ENCODE measurements at regions not wholly inside any gene's neighbourhood (a gene's known extent, or its start where the extent isn't known, plus 50 kb on each side); places are given as distances from the start of the nearest gene placed in this dataset.

GRCh38 chr7:106808967-106809635 is 56.0 kb upstream of the PIK3CG start:
- H3K79me1 ChIP-seq (ENCODE audit: insufficient read depth, low read depth, low read length, poor library complexity, severe bottlenecking): no peaks in the 10 kb centered on the region
- no peak overlapping the region for H2BK12ac ChIP-seq (ENCODE audit: insufficient read length, low read depth, low read length)
- H3K27me3 Mint-ChIP-seq (ENCODE audit: low read depth): no peaks in the 10 kb centered on the region; the same call in 1 of the 2 replicates
- no peak overlapping the region for H3K18ac ChIP-seq (ENCODE audit: insufficient read length, low read depth, low read length)
- H2BK20ac ChIP-seq (ENCODE audit: low read depth, low read length, poor library complexity, severe bottlenecking): no peak overlapping the region
- H3K9me3 Mint-ChIP-seq: peaks cover 3 to 5% of the 10 kb centered on the region in 2 experiments; a peak in 1 of 5 replicates
- DNase-seq: no peak
- H3K27ac ChIP-seq (ENCODE audit: insufficient read length, low read depth, low read length): no peak overlapping the region
- H2BK15ac ChIP-seq (ENCODE audit: low read depth, low read length): no peak overlapping the region
- TF ChIP-seq CTCF (conservative IDR thresholded peaks at IDR 0.05): no peak
- H3K36me3 Mint-ChIP-seq (ENCODE audit: insufficient read depth in 1 of 3, low read depth in 3 of 3): peaks cover 0 to 6% (median 0%) of the 10 kb centered on the region in 3 experiments; a peak in 3 of 7 replicates
- H3K79me2 ChIP-seq (ENCODE audit: insufficient read depth, low read length): no peaks in the 10 kb centered on the region
- H2BK120ac ChIP-seq (ENCODE audit: low read depth, low read length, poor library complexity, severe bottlenecking): no peak overlapping the region
- no peak overlapping the region for H4K8ac ChIP-seq (replicated peaks; ENCODE audit: insufficient read length, low read depth, low read length)
- H3K4ac ChIP-seq (ENCODE audit: low read depth, low read length): no peak overlapping the region
- no peak overlapping the region for H3T11ph ChIP-seq (ENCODE audit: low read length)
- H3K23me2 ChIP-seq (ENCODE audit: insufficient read length, low read depth, low read length, poor library complexity, severe bottlenecking): no peaks in the 10 kb centered on the region
- H3K27ac Mint-ChIP-seq: peak overlapping the region in 2 of 3 experiments; percentile 46 to 49; a peak in 3 of 7 replicates
- H3K9me3 ChIP-seq (ENCODE audit: control insufficient read depth, low read depth, low read length): no peaks in the 10 kb centered on the region
- H3K4me1 Mint-ChIP-seq: peaks cover 14 to 21% of the 10 kb centered on the region in 2 experiments
- H3K9ac ChIP-seq (ENCODE audit: extremely low read depth, insufficient read length, low read length): no peak overlapping the region
- no CpG with 5 or more reads among the region's 9 CpGs for WGBS (ENCODE audit: extremely low coverage, insufficient read length, low lambda C conversion rate)
- no peaks in the 10 kb centered on the region for H4K20me1 ChIP-seq (ENCODE audit: control insufficient read depth, insufficient read depth, insufficient read length)
- no peak overlapping the region for H3K56ac ChIP-seq (ENCODE audit: insufficient read length, low read depth, low read length)
- H2AK5ac ChIP-seq (ENCODE audit: insufficient read length, low read length): no peak overlapping the region
- H3K4me3 Mint-ChIP-seq: no peak overlapping the region
- peaks cover 3% of the 10 kb centered on the region; the same call in 1 of the 2 replicates for H3K4me1 ChIP-seq (ENCODE audit: insufficient read depth, low read length)
- H3K14ac ChIP-seq (ENCODE audit: insufficient read depth, low read length): no peak overlapping the region; the same call in 1 of the 2 replicates
- H2BK5ac ChIP-seq (ENCODE audit: insufficient read length, low read length): no peak overlapping the region
- H4K5ac ChIP-seq (ENCODE audit: insufficient read length, low read depth, low read length): no peak overlapping the region
- H4K91ac ChIP-seq (ENCODE audit: insufficient read length, low read depth, low read length): no peak overlapping the region
- no peak overlapping the region for H3K4me2 ChIP-seq (ENCODE audit: insufficient read depth, insufficient read length, low read length)
- H2AFZ ChIP-seq (ENCODE audit: low read length): no peak overlapping the region
- no peaks in the 10 kb centered on the region for H3K27me3 ChIP-seq (ENCODE audit: insufficient read depth, low read length)
- no peak overlapping the region for H3K23ac ChIP-seq (ENCODE audit: insufficient read length, low read depth, low read length)
